ENCODE measurements at regions not wholly inside any gene's neighbourhood (a gene's known extent, or its start where the extent isn't known, plus 50 kb on each side); places are given as distances from the start of the nearest gene placed in this dataset.

- Histone ChIP-seq H3K9me3 (no peaks in the 10 kb centered on the region), H3K27ac (no peak overlapping the region), H3K36me3 (no peaks in the 10 kb centered on the region), H3K4me3 (no peak overlapping the region), H3K4me1 (ENCODE audit: insufficient read depth) (peaks cover 1% of the 10 kb centered on the region), H3K27me3 (no peaks in the 10 kb centered on the region)
- TF ChIP-seq POLR2A (IDR thresholded peaks at IDR 0.05), result no peak
- TF ChIP-seq EP300 (IDR thresholded peaks at IDR 0.05), result no peak
- TF ChIP-seq CTCF (IDR thresholded peaks at IDR 0.05), result no peak
- WGBS, 3 donors, result 93 to 96% (median 93%) methylated on average over 1 of the region's 1 CpG
- intact Hi-C loops (cut with DNase I), result no loop called here
- no peak for DNase-seq
Measured at GRCh38 chr18:43886341-43886740, 609.1 kb upstream of the SYT4 start.

- no peaks in the 10 kb centered on the region for H3K36me3 ChIP-seq
- intact Hi-C loops (cut with DNase I), result no loop called here
- TF ChIP-seq EP300 (IDR thresholded peaks at IDR 0.05), result no peak
- TF ChIP-seq CTCF (IDR thresholded peaks at IDR 0.05), result no peak
- TF ChIP-seq POLR2A (IDR thresholded peaks at IDR 0.05), result no peak
- H3K4me3 ChIP-seq, result no peak overlapping the region
- WGBS, 3 donors, result 82 to 93% (median 84%) methylated on average over 2 of the region's 2 CpGs
- H3K27ac ChIP-seq, result no peak overlapping the region
- H3K27me3 ChIP-seq, result no peaks in the 10 kb centered on the region
- no peaks in the 10 kb centered on the region for H3K4me1 ChIP-seq (ENCODE audit: insufficient read depth)
- no peaks in the 10 kb centered on the region for H3K9me3 ChIP-seq
- no peak for DNase-seq
Measured at GRCh38 chr18:43887491-43887890, 610.2 kb upstream of the SYT4 start.

- H3K36me3 ChIP-seq, result no peaks in the 10 kb centered on the region
- no peak overlapping the region for H3K4me3 ChIP-seq
- H3K27ac ChIP-seq, result no peak overlapping the region
- 34 to 67% (median 43%) methylated on average over 3 of the region's 3 CpGs for WGBS, 3 donors
- no peaks in the 10 kb centered on the region for H3K9me3 ChIP-seq
- H3K27me3 ChIP-seq, result no peaks in the 10 kb centered on the region
- TF ChIP-seq EP300 (IDR thresholded peaks at IDR 0.05) (no peak), POLR2A (IDR thresholded peaks at IDR 0.05) (no peak), CTCF (IDR thresholded peaks at IDR 0.05) (no peak)
- DNase-seq, result no peak
- intact Hi-C loops (cut with DNase I), result no loop called here
- no peaks in the 10 kb centered on the region for H3K4me1 ChIP-seq (ENCODE audit: insufficient read depth)
Measured at GRCh38 chr18:43888598-43888997, 611.3 kb upstream of the SYT4 start.

GRCh38 chr18:43893001-43893637, 615.8 kb upstream of the SYT4 start:
- Histone ChIP-seq H3K27ac (no peak overlapping the region), H3K36me3 (no peaks in the 10 kb centered on the region), H3K9me3 (no peaks in the 10 kb centered on the region), H3K4me1 (ENCODE audit: insufficient read depth) (no peaks in the 10 kb centered on the region), H3K4me3 (no peak overlapping the region), H3K27me3 (no peaks in the 10 kb centered on the region)
- no peak for TF ChIP-seq EP300 (IDR thresholded peaks at IDR 0.05)
- TF ChIP-seq POLR2A (IDR thresholded peaks at IDR 0.05), result no peak
- TF ChIP-seq CTCF (IDR thresholded peaks at IDR 0.05), result no peak
- no peak for DNase-seq
- WGBS, 3 donors, result 18 to 31% (median 27%) methylated on average over 5 of the region's 5 CpGs
- intact Hi-C loops (cut with DNase I), result no loop called here
